ENCODE measurements at regions not wholly inside any gene's neighbourhood (a gene's known extent, or its start where the extent isn't known, plus 50 kb on each side); places are given as distances from the start of the nearest gene placed in this dataset.

DNA sequence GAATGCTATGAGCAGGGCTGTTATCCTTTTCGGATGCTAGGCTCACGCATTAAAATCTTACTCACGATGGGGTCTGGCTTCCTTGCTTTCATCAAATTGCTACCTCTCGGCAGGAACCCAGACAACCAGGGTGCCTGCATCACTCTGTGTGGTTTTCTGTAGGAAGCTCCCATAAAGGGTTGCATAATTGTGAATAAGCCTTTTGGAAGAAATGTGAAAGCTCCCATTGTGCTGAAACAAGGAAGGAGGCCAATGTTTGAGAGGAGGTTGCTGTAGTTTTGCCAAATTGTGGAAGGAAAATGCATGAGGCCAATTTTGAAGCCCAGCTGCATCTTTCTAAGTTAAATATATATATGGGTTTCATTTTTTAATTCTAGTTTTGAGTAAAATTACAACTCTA is 615.5 kb downstream of the C6orf118 start:
- no peaks in the 10 kb centered on the region for H3K4me1 ChIP-seq (ENCODE audit: control insufficient read depth, low read length)
- no peak overlapping the region for H3K4me2 ChIP-seq (ENCODE audit: low read length)
- H3K9me3 ChIP-seq (ENCODE audit: control insufficient read depth, insufficient read depth, low read length): no peaks in the 10 kb centered on the region
- TF ChIP-seq, protein P1, sequence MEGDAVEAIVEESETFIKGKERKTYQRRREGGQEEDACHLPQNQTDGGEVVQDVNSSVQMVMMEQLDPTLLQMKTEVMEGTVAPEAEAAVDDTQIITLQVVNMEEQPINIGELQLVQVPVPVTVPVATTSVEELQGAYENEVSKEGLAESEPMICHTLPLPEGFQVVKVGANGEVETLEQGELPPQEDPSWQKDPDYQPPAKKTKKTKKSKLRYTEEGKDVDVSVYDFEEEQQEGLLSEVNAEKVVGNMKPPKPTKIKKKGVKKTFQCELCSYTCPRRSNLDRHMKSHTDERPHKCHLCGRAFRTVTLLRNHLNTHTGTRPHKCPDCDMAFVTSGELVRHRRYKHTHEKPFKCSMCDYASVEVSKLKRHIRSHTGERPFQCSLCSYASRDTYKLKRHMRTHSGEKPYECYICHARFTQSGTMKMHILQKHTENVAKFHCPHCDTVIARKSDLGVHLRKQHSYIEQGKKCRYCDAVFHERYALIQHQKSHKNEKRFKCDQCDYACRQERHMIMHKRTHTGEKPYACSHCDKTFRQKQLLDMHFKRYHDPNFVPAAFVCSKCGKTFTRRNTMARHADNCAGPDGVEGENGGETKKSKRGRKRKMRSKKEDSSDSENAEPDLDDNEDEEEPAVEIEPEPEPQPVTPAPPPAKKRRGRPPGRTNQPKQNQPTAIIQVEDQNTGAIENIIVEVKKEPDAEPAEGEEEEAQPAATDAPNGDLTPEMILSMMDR (IDR thresholded peaks at IDR 0.05; ENCODE audit: low read depth, low read length, poor library complexity, severe bottlenecking): no peak
- no peak for TF ChIP-seq EZH2phosphoT487 (IDR thresholded peaks at IDR 0.05; ENCODE audit: borderline replicate concordance, low read length)
- no peaks in the 10 kb centered on the region for H3K79me2 ChIP-seq (ENCODE audit: control insufficient read depth, low read length)
- H3K27ac ChIP-seq (ENCODE audit: low read depth, low read length): no peak overlapping the region
- no peaks in the 10 kb centered on the region for H3K36me3 ChIP-seq (ENCODE audit: control insufficient read depth, low read length)
- no peak overlapping the region for H3K4me3 ChIP-seq (ENCODE audit: low read length)
- H3K27me3 ChIP-seq (ENCODE audit: control insufficient read depth, low read length): no peaks in the 10 kb centered on the region
- H4K20me1 ChIP-seq (ENCODE audit: control insufficient read depth, insufficient read depth, low read depth, low read length): no peaks in the 10 kb centered on the region
- no peaks in the 10 kb centered on the region for H3K9me2 ChIP-seq (replicated peaks; ENCODE audit: control insufficient read depth, low read length)
- no peaks in the 10 kb centered on the region for H3F3A ChIP-seq (ENCODE audit: control insufficient read depth, insufficient read depth)

DNA sequence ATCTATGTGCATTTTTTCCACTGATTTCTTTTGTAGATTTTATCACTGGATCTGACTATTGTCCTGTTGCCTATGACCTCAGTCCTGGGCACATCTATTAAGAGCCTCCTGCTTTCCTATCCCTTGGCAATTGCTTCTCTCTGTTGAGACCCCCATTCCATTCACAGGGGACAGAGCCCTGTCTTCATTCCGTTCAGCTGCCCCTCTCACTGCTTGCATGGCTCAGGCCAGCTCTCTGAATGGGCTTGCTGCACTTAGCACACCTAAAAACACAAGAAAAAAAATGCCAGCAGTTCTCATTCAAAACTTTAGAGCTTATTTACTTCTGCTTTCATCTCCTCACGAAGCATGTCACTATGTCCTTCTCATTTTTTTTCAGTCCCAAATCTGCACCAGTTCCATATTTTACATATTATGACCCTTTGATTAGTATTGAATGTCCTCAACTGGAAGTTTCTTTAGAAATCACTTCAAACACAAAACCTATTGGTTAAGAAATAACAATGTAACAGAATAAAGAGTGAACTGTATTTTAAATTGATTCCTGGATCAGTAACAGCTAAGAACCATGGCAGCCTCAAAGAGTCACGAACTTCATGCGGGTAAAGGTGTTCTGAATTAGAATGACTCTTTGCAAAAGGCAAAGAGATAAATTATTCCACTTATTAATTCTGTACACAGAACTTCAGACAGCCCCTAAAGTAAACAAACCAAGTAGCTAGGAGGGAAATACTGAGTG is 616.5 kb downstream of the C6orf118 start:
- Histone ChIP-seq H3K27me3 (ENCODE audit: control insufficient read depth, low read length) (no peaks in the 10 kb centered on the region), H3K4me3 (ENCODE audit: low read length) (no peak overlapping the region), H4K20me1 (ENCODE audit: control insufficient read depth, insufficient read depth, low read depth, low read length) (no peaks in the 10 kb centered on the region), H3K27ac (ENCODE audit: low read depth, low read length) (no peak overlapping the region), H3F3A (ENCODE audit: control insufficient read depth, insufficient read depth) (no peaks in the 10 kb centered on the region), H3K9me3 (ENCODE audit: control insufficient read depth, insufficient read depth, low read length) (no peaks in the 10 kb centered on the region), H3K4me2 (ENCODE audit: low read length) (no peak overlapping the region), H3K9me2 (replicated peaks; ENCODE audit: control insufficient read depth, low read length) (no peaks in the 10 kb centered on the region), H3K4me1 (ENCODE audit: control insufficient read depth, low read length) (no peaks in the 10 kb centered on the region), H3K79me2 (ENCODE audit: control insufficient read depth, low read length) (no peaks in the 10 kb centered on the region), H3K36me3 (ENCODE audit: control insufficient read depth, low read length) (no peaks in the 10 kb centered on the region)
- TF ChIP-seq, protein P1 (IDR thresholded peaks at IDR 0.05; ENCODE audit: low read depth, low read length, poor library complexity, severe bottlenecking): no peak

DNA sequence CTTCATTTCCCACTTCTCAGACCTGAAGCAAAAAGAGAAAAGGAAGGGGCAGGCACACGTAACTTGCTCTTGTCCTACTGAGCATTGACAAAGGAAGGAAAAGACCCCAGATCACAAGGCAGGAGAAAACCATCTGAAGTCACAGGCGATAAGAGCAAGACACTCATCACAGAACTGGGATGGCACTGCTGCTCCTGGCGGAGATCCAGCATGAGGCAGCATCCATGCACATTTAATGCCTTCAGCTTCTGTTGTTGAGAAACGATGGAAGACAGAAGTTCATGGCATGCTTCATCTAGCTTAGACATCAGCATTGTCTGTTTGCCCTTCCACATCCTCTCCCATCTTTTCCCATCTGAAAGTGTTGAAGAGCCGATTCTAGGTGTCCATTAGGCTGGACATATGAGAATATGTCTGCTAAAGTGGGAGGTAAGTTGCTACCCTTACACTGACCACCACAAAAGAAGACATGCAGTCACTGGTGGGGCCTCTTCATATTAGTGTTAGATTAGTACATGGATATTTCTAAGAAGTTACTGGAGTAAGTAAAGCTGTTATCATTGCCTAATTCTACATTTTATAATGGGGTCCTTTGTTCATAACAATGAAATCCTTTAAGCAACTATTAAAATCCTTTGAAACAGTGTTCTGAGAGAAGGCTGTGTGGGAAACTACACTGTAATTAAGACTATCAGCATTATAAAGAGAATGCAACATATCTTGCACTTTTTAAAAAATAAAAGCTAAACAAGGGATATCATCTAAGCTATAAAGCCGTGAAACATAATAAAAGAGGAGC is 618.5 kb downstream of the C6orf118 start:
- Histone ChIP-seq H4K20me1 (ENCODE audit: control insufficient read depth, insufficient read depth, low read depth, low read length) (no peaks in the 10 kb centered on the region), H3K4me1 (ENCODE audit: control insufficient read depth, low read length) (no peaks in the 10 kb centered on the region), H3F3A (ENCODE audit: control insufficient read depth, insufficient read depth) (no peaks in the 10 kb centered on the region), H3K79me2 (ENCODE audit: control insufficient read depth, low read length) (no peaks in the 10 kb centered on the region), H3K4me2 (ENCODE audit: low read length) (no peak overlapping the region), H3K27me3 (ENCODE audit: control insufficient read depth, low read length) (no peaks in the 10 kb centered on the region), H3K27ac (ENCODE audit: low read depth, low read length) (no peak overlapping the region), H3K4me3 (ENCODE audit: low read length) (no peak overlapping the region), H3K36me3 (ENCODE audit: control insufficient read depth, low read length) (no peaks in the 10 kb centered on the region), H3K9me2 (replicated peaks; ENCODE audit: control insufficient read depth, low read length) (no peaks in the 10 kb centered on the region), H3K9me3 (ENCODE audit: control insufficient read depth, insufficient read depth, low read length) (no peaks in the 10 kb centered on the region)
- TF ChIP-seq, protein P1 (IDR thresholded peaks at IDR 0.05; ENCODE audit: low read depth, low read length, poor library complexity, severe bottlenecking): no peak
- TF ChIP-seq EZH2phosphoT487 (IDR thresholded peaks at IDR 0.05; ENCODE audit: borderline replicate concordance, low read length): no peak
